NCI-H2227 (cell line): ENCODE measurements at regions not wholly inside any gene's neighbourhood (a gene's known extent, or its start where the extent isn't known, plus 50 kb on each side); places are given as distances from the start of the nearest gene placed in this dataset.
A peak's percentile ranks its signal among the peaks of the same experiment; 100 is the strongest.

Experiments
- DNase-seq: peaks from one replicate; lab custom pipeline; 2025; ENCODE audit not compliant: unreplicated experiment; lab: John Stamatoyannopoulos, UW

GRCh38 chr2:65661980-65662653 lies 229.7 kb upstream of the SPRED2 start:
- no peak for DNase-seq

- no peak for DNase-seq
Observed at GRCh38 chr2:65660340-65660739, 227.9 kb upstream of the SPRED2 start.

DNA sequence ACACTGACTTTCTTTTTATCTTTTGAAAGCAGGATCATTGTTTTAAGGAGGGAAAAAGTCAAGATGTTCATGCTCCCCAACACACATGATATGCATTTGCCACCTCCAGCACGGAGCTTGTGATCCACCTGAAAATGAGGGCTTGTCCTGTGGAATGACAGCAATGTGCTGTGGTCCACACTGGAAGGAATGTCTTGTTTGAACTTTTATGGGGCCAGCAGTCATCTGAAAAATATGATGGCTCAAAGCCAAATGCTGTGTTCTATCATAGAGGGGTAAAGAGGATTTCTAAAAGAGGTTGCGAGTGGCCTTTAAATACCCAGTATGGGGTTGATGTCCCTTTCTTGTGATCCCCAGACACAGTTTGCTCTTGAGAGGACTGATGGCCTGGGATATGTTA lies 226.5 kb upstream of the SPRED2 start:
- no peak for DNase-seq

- no peak for DNase-seq
Observed at GRCh38 chr2:65658266-65658665, 225.9 kb upstream of the SPRED2 start.

GRCh38 chr2:65656160-65656718 lies 223.8 kb upstream of the SPRED2 start:
- peak; percentile 15 for DNase-seq

DNA sequence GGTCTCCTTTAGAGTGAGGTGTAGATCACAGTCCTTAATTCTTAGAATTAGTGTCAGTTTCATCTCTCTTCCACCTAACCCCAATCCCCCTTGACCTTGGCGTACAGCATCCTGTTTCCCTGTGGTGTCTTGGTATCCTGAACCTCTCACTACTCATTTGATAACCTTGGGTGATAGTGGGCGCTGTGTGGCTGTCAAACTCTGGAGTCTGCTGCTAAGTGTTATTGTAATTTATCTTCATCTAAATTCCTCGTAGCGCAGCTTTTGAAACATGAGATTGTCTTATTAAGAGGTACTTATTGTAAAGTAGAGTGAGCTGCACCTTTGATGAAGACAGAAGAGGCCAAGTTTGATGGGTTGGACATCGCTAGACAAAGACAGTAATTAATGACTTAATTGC lies 222.6 kb upstream of the SPRED2 start:
- DNase-seq: no peak

GRCh38 chr2:65654496-65654895 lies 222.1 kb upstream of the SPRED2 start:
- DNase-seq: no peak

- no peak for DNase-seq
Observed at GRCh38 chr2:65652066-65652465, 219.7 kb upstream of the SPRED2 start.

- DNase-seq: peak; percentile 31
Observed at GRCh38 chr2:65649811-65650589, 217.6 kb upstream of the SPRED2 start.

- DNase-seq: no peak
Observed at GRCh38 chr2:65647249-65647842, 214.9 kb upstream of the SPRED2 start.

DNA sequence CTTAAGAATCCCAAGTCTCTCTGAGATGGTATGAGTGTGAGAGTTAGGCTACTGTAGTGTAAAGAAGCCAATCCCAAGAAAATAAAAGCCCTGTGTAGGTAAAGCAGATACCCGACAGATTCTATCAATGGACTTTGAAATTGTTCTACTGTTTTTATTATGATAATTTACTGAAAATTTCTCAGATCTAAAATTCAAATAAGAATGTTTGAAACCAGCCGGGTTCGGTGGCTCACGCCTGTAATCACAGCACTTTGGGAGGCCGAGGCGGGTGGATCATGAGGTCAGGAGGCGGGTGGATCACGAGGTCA lies 208.3 kb upstream of the SPRED2 start:
- DNase-seq: no peak

DNA sequence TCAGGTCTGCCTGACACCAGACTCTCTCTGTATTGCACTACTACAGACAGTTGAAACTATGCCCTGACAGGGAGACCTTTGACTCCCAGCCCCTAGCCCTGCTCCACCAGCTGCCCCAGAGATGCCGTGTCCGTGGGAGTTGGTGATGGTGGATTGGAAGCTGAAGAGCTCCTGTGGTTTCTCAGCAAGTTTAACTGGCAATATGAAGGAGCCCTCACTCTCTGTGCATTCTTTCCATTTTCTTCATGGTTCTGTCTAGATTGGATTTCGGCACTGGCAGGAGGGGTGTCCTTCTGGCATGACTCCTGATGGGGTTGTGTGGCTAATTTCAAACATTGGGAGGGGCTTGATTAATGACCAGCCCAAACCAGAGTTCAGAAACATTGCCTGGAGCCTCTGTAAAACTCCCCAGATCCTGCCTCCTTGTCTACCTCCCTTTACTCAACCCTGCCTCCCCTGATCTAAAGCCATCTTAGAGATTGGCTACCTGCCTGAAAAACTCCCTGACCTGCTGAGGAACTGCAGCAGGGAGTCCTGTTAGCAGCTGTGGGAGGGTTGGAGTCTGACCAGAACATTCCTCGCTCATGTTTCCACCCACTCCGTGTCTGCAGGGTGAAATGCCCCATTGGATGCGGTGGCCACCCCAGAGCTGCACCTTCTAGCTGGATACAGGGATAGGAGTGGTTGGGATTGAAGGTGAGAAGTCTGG lies 206.9 kb upstream of the SPRED2 start:
- DNase-seq: no peak

DNA sequence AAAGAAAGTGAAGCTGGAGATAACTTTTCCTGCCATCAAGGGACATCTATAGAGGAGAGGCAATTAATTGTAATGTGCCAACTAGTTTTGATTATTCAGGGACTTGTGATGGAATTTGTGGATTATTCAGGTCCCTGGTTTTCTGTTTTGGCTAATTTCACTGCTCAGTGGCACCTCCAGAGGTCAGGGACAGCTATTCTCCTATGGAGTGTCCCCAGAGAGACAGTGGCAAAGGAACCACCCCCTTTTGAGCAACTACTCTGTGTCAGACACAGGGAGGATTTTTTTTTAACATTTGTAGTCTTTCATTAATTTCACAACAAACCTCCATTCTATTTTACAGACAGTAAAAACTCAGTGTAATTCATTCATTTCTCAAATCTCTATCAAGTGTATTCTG lies 206.0 kb upstream of the SPRED2 start:
- DNase-seq: no peak

DNA sequence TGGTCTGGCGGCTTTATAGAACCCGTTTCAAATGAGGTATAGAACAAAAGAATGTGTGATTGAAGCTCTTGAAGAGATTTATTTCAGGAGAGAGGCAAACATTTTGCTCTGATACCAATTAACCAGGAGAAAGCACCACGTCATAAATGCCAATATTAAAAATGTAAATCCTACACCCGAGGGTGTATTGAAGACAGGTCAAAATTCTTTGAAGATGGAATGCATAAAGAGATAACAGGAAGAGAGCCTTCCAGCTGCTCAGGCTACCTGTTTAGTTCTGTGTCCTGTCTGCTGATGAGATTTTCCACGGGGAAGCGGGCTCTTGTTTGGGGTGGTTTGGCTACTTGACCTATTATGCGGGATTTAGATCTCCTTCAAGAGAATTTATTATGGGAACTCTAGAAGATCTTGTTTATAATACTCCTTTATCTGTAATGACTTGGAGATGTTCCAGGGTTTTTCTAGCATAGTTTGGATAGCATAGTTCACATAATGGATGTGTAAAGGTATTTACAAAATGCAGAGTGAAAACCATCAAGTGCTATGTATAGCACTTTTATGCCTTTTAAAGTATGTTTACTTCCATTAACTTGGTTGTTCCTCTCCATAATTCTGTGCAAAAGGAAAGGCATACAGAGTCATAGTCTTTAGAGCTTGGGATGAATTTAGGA lies 204.5 kb upstream of the SPRED2 start:
- DNase-seq: no peak

DNA sequence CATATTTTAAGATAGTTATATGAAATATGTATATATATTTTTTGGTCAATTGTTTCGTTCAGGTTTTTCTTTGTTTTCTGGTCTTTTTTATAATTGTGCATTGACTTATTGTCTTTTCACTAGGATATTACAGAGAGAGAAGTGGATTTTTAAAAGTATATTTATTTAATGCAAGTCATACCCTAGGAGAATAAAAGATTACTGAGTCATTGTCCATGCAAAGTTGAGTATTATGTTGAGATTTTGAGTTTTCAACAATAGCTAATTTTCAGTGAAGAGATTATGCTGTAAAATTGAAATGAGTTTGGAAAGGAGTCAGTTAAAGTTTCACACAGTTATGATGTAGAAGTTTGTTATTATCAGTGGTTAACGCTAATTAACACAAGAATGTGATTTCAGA lies 203.6 kb upstream of the SPRED2 start:
- DNase-seq: no peak

GRCh38 chr2:65634304-65634703 lies 201.9 kb upstream of the SPRED2 start:
- DNase-seq: no peak

- DNase-seq: no peak
Observed at GRCh38 chr2:65630643-65631042, 198.2 kb upstream of the SPRED2 start.

DNA sequence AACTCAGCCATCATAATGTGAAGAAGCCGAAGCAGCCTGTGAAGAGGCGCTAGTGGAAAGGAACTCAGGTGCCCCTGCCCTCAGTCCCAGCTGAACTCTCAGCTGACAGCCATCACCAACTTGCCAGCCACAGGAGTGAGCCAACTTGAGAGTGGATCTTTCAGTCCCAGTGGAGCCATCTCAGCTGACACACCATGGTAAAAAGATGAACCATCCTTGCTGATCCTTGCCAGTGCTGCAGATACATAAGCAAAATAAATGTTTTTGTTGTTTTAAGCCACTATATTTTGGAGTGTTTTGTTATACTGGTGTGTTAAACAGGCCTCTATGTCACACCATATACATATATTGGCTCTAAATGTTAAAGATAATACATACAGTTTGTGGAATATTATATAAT lies 195.8 kb upstream of the SPRED2 start:
- DNase-seq: no peak

- no peak for DNase-seq
Observed at GRCh38 chr2:65626831-65627230, 194.4 kb upstream of the SPRED2 start.

DNA sequence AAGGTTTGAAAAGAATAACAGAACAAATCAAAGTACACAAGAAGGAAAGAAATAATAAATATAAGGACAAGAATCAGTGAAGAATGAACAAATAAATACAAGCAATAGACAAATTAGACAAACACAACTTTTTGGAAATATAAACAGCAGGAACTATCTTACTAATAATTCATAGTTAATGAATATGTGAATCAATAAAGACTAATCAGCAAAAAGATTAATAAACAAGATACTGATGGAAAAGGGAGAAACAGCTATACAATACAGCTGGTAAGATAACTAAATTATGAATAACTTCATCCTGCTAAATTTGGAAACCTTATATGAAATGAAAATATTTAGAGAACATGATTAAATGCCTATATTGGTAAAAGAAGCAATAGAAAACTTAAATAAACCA lies 193.6 kb upstream of the SPRED2 start:
- DNase-seq: no peak

- DNase-seq: no peak
Observed at GRCh38 chr2:65622951-65623535, 190.6 kb upstream of the SPRED2 start.
